ENCODE measurements at regions not wholly inside any gene's neighbourhood (a gene's known extent, or its start where the extent isn't known, plus 50 kb on each side); places are given as distances from the start of the nearest gene placed in this dataset.
A peak's percentile ranks its signal among the peaks of the same experiment; 100 is the strongest.
"Not testable (repeated sequence)": the region's sequence is repeated elsewhere in the genome, so short reads cannot be mapped to it uniquely, and the experiment has no call there.

DNA sequence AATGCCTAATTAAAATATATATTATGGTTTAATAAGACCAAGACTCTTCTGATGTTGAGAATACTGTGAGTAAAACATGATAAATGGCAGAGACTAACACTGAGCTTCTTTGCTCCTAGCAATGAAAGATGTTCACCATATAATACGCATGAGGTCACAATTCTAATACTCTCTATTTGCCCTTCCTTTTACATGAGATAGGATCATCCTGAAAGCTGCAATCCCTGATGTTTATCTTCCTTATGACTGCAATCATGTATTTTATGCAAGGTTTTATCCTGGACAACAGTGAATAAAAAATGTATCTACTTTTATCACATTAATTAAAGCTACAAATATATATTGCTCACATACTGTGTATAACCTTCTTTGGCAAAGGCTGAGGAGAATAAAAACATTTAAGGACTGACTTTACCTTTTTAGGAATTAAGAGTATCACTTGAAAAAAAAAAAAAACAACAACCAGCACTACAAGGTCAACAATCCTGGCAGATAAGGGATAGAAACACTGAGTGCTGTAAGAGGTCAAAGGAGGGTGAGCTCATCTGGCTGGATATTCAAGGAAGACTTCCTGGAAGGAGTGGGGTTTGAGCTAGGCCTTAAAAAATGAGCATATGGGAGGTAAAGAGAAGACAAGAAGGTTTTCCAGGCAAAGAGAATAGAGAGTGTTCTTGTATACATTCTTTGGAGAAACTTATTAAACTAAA is 99.9 kb downstream of the AREG start:
- DNase-seq, result no peak

DNA sequence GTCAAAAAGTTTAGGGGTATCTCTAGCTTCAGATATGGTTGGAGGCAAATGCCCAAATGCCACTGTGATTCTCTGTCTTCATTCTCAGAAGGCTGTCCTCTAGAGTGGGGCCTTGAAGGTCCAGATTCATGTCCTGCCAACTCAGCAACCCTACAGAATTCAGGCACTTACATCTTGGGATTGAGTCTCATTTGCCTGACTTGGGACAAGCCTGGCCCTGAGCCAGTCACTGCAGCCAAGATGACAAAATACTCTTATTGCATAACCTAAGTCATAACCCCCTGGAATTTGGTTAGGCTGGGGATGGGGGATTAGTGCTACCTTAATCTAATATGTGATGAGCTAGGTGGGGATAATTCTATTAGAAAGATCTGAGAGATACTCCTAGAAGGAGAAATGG is 100.5 kb downstream of the AREG start:
- DNase-seq, result peak; percentile 24

DNA sequence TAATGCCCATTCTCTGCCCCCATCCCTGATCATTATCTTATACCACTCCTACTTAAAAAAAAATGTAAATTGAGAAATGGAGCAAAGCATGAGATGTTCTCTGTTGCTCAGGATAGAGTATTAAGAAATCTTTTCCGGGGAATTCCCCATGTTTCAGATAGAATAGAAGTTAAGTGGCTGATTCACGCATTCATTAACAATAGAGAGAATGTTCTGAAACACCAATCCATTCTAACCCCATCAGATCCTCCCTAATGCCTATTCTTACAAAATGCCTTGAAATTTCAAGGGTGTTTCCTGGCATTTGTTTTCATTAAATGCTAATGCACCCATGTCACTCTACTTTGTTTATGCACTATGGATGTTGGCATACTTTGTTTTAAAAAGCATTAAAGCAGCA is 101.1 kb downstream of the AREG start:
- DNase-seq, result no peak

DNA sequence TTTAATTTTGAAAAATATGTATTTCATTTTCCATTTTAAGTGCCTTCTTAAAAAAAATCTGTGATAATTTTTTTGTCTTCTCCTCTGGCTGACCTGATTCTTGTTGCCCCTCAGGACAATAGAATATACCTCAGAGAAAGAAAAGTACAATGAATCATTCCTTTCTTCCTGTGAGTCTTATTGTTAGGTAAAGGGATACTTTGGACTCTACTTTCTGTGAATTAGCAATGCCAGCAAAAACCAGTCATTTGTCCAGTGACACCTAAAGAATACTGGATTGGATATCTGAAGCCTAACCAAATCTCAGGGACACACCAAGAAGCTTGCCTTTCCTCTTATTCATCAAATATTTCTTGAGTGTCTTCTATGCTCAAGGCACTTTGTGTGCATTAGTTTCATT is 102.1 kb downstream of the AREG start:
- DNase-seq, result no peak

DNA sequence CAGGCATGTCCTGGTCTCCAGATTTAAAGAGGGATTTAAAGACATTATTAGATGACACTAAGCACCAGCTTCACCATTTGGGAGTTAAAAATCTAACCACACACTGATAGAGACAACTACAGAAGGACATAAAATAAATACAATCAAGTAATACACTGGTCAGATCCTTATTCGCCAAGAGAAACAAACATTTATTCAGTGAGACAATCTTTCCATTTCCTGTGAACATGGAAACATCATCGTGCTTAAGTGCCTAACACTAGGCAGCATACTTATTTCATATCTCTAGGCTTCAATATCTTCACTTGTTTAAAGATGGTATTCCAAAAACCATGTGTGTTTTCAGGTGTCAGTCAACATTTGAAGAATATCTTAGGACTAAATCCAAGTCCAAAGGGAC is 103.6 kb downstream of the AREG start:
- DNase-seq, result no peak

DNA sequence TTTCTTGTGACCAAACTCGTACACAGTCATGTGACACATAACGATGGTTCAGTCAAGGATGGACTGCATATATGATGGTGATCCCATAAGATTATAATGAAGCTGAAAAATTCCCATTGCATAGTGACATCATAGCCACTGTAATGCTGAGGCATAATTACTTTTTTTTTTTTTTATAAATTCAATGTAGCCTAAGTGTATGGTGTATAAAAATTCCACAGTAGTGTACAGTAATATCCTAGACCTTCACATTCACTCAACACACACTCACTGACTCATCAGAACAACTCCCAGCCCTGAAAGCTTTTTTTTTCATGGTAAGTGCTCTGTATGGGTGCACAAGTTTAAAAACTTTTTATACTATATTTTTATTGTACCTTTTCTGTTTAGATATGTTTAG is 105.0 kb downstream of the AREG start:
- peak; percentile 34 for DNase-seq

DNA sequence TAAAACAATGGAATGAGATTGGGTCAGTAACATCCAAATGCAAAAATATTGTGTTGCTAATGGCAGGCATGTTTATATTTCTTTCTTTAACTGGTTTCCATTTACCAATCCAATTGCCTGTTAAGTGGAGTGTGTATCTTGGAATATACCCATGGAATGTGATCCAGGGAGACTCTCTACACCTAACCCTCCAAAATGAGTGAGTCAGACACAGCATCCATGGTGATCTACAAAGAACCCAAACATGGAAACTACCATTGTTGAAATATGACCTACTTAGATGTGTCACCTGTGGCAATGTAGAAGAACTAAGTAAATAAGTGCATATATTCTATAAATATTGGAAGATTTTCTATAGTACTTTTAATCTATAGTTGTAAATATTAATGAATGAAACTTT is 110.3 kb downstream of the AREG start:
- no peak for DNase-seq

DNA sequence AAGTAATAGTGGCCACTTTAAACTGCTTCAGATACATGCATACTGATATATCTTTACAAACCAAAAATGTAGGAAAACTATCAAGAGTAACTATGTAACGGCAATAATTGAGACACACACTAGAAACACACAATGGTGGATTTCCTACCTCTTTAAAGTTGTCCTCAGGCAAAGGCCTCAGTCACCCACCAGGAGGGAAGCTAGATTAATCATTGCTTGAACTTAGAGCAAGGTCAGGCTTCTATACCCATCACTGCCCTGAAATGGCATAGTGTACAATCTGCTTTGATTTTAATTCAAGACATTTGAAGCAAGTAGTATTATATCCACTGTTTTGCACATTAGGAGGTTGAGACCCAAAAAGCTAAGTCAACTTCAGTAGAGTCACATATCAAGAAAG is 110.9 kb downstream of the AREG start:
- no peak for DNase-seq

DNA sequence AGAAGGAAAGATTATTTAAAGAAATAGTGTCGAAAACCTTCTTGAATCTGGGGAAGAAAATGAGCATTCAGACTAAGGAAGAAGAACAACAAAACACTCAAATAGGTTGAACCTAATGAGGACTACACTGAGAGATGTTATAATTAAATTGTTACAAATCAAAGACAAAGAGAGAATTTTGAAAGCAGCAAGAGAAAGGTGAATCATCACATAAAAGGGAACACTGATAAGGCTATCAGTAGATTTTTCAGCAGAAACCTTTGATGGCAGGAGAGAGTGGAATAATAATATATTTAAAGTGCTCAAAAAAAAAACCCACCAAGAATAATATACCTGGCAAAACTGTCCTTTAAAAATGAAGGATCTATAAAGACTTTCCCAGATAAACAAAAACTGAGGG is 114.9 kb downstream of the AREG start:
- no peak for DNase-seq

DNA sequence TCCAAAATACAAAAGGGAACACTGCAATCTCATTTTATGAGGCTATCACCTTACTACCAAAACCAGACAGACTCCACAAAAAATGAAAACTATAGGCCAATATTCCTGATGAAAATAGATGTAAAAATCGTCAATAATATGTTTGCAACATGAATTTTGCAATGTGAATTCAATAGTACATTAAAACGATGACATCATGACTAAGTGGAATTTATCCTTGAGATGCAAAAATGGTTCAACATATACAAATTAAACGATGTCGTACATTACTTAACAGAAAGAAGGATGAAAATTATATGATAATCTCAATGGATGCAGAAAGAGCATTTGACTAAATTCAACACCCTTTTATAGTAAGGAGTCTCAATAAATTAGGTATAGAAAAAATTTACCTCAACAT is 123.0 kb downstream of the AREG start:
- no peak for DNase-seq

DNA sequence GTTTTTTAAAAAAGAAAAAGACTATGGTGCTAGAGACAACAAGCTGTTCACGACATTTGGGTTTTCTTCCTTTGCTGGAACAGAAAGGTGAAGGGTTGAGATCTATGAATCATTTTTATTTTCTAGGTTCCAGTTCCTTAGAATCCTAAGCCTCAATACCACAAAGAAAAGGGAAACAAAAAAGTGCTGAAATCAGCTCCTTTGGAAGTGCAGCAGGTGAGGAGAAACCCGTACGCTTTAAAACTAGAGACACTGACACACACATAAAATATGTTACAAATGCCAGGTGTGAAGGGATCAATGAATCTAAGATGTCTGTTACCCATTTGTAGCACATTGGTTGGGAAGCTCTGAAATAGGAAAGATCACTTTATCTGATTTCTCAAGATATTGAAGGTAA is 125.2 kb downstream of the AREG start:
- no peak for DNase-seq

DNA sequence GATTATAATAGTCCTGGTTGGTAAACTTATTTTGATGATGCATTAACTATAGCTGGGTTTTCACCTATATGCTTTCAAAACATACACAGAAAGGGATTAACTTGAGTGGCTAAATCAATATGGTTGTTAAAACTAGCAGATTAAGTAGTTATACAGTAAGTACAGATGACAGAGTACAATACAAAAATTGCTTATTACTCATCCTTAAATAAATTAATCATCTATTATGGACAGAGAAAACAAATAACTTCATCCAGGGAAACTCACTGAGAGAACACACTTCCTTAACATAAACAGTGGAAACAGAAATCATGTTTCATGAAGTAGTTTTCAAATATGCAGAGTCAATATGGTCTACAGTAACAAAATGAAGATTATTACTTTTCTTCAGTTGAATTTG is 133.4 kb downstream of the AREG start:
- DNase-seq, result no peak

DNA sequence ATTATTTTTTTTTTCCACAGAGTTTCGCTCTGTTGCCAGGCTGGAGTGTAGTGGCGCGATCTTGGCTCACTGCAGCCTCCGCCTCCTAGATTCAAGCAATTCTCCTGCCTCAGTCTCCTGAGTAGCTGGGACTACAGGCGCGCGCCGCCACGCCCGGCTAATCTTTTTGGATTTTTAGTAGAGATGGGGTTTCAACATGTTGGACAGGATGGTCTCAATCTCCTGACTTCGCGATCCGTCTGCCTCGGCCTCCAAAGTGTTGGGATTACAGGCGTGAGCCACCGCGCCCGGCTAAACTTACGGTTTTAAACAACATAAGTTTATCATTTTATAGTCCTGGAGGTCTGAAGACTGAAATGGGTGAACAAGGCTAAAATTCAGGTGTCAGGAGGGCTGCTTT is 133.9 kb downstream of the AREG start:
- not testable (repeated sequence) for DNase-seq

DNA sequence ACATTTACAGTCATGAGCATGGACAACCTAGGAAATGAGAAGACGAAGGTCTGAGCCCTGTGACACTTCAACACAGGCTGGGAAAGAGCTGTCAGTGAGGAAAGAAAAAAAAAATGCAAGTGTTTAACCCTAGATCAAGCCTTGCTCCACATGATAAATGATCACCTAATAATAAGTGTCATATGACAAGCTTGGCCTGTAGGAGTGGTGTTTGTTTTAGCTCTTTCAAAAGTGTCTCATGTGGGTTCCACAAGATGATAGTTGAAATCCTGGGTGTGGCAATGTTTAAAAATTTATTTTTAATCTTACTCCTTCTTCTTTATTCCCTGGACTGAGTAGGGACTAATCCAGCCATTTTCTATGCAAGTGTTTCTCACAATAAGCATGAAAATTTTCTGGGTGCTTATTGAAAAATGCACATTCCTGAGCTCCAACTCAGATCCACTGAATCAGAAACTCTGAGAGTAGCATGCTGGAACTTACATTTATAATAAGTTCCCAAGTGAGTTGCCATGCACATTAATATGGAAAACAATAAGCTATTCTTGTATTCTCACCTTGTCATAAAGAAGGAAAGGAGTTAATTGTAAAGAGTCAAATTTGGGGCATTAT is 138.3 kb downstream of the AREG start:
- no peak for DNase-seq

DNA sequence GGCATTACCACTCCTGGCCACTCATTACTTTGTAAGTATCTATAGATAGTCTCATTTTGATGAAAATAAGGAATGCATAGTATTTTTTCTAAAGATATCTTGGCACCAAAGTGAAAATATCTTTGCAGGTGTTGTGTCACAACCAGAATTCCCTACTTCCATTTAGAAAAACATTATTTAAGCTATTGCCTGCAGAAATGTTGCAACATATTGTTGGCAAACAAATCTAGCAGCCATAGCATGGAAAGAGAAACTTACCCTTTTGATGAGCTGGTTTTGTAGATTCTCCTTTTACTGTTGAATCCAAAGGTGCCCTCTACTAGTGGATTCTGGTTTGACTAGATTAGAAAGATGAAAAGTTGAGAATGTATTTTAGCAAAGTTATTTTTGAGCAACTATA is 138.8 kb downstream of the AREG start:
- no peak for DNase-seq

DNA sequence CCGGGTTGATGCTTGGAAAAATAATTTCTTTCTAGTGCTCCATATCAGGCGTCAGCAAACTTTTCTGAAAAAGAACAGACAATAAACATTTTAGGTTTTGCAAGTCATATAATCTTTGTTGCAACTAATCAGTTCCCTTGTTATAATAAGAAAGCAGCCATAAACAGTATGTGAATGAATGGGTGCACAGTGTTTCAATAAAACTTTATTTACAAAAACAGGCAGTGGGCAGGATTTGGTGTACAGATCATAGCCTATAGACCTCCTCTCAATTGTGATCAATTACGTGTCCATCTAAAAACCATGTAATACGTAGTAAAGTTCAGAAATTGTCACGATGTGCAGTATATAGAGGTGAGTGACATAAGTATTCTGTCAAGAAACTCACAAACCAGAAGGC is 143.4 kb downstream of the AREG start:
- DNase-seq, result no peak

DNA sequence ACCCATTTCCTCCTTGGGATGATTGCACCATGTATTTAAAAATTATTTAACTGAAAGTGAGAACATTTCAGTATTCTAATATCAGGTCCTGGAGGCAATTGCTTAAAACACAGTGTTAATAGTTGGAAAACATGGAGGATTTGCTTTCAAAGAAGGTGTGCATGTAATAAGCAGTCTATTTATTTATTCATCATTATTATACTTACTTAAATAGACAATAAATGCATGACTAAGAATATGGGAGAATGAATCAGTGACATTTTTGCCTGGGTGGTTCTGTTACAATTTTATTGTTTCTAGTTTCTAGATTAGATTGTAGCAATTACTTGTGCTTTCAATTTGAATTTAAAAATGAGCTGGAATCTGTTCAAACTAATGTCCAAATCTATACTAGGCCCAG is 145.5 kb downstream of the AREG start:
- no peak for DNase-seq

DNA sequence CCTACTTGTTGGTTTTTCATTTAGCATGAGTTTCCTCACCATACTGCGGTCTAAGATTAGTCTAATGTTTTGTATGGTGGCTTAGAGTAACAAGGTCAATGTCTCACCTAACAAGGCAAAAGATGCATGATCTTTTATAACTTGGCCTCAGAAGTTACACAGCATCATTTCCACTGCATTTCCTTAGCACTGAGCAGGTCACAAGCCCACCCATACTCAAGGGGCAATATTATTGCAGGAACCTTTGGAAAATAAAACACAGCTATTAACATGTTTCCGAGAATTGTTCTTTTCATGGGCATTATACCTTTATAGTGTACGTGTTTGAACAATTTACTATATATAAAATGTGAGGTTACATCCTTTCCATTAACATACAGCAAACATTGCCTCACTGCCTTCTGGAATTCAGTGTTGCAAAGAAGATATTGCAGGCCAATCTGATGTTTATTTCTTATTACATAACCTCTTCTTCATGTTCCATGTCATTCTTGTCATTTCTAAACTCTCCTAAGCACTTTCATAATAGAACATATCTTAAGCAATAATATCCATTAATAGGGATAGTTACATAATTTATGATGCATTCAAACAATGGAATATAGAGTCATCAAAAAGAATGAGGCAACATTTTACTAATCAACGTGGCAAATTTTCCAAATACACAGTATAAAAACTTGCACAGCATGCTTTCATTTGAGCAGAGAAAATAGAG is 153.8 kb downstream of the AREG start:
- no peak for DNase-seq

DNA sequence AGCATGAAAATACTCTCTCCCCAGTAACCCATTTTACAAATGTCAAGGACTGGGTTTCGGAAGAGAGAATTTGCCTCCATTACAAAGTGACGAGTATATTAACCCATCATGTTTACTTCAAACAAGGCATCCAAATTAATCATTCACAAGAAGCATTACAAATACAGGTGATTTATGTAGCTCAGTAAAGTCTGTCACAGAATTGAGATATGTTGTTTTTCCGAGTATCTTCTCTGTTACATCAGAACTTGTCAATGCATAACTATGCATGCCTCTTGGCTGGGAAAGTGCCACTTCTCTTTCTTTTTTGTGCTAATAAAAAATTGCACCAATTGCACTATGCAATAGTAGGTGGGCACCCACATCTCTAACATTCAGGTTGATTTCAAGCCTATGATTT is 158.2 kb downstream of the AREG start:
- DNase-seq, result no peak

DNA sequence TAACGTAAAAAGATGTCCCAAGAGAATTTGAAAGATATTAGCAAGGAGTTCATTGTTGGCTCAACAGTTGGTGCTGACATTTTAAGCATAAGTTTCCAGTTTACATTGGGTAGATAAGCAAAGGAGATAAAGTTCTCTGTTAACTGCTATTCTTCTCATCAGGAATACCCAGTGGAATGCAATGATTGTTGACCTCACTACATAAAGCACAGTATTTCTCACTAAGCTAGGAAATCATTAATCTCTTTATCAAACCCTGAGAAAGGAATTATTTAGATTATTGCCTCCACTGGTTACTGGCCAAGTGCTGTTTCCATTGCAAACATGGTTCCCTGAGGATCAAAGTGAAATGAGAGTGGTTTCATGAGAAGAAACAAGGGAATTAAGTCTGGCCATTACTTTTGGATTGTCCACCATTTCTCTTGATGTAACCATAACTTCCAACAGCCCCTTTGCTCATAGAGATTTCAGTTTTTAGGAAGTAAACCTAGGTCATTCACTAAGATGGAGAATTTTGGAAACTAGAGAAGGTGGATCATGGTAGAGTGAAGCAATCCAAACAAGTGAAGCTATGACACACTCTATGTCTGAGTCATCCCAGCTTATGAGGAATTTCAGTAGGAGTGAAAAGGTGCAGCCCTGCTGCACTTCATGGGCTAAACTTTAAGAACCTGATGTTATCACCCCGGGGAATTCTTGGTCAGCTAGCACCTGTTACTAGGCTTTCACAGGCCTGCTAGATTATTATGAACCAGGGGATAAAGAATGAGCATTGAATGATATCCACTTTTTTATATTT is 163.4 kb downstream of the AREG start:
- DNase-seq, result no peak

DNA sequence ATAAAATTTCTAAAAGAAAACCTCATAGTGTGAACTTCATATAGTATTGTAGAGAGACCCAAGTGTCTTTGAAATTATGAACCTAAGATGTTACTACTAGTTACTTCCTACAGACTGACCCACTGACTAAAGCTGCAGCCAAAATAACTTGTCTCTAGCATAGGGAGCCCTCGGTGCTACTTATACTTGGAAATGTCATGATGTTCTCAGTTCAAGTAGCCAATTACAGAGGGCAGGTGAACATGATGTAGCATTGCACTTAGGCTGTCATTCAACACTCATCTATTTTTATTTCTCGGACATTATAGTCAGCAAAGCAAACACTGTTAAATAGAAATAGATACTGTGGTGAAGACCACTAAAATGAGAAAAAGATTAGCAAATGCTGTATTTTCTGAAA is 165.6 kb downstream of the AREG start:
- DNase-seq, result no peak

DNA sequence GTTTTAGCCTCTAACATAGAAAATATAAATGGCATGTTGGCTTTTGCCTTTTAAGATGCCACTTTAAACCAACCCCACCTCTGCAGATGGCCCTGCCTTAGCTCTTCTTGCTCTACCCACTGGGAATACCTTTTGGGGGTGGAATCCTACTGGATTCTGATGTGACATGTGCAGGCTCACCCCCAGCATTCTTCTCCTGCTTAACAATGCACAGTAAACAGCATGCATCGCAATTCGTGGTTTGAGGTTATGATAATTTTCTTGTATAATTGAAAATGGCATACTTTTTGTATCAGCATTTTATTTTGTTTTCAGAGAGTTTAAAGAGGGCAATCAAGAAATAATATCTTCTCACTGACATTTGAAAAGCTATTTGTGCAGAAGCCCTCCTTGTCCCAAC is 167.9 kb downstream of the AREG start:
- DNase-seq, result no peak

DNA sequence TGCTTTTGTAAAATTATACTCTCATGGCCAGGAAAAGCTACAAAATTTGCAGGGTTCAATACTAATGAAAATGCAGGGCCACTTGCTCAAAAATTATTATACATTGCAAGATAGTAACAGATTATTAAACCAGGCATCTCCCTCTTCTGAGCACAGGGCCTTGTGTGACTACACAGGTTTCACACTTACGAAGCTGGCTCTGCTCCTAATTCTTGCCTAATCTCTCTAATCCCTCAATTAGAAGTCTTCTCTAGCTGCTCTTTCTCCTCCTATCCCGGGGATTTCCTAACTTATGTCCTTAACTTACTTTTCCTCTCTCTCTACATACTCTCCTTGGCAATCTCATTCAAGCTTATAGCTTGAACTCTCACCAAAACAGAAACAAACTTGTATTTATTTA is 168.3 kb downstream of the AREG start:
- no peak for DNase-seq
